ENCODE measurements at regions not wholly inside any gene's neighbourhood (a gene's known extent, or its start where the extent isn't known, plus 50 kb on each side); places are given as distances from the start of the nearest gene placed in this dataset.

- H3K36me3 ChIP-seq (ENCODE audit: control insufficient read depth, insufficient read depth, low read length), result no peaks in the 10 kb centered on the region
- H3K18ac ChIP-seq (ENCODE audit: low read length), result no peak overlapping the region
- no peaks in the 10 kb centered on the region for H3K27me3 ChIP-seq (ENCODE audit: insufficient read depth, low read length, poor library complexity)
- no peak overlapping the region for H4K8ac ChIP-seq (ENCODE audit: low read depth, low read length)
- no peak overlapping the region for H2AK5ac ChIP-seq (ENCODE audit: low read length)
- no peaks in the 10 kb centered on the region for H3K79me2 ChIP-seq (ENCODE audit: control insufficient read depth, insufficient read depth, low read length)
- no peaks in the 10 kb centered on the region for H3K79me1 ChIP-seq (ENCODE audit: low read length)
- no peak overlapping the region for H3K4ac ChIP-seq (ENCODE audit: low read depth, low read length)
- H2BK120ac ChIP-seq (ENCODE audit: low read depth, low read length), result no peak overlapping the region
- no peak overlapping the region for H3K4me2 ChIP-seq (ENCODE audit: low read length)
- H2BK15ac ChIP-seq (replicated peaks; ENCODE audit: low read depth), result no peak overlapping the region
- no peak overlapping the region for H3K27ac ChIP-seq (ENCODE audit: low read depth, low read length)
- H4K5ac ChIP-seq (ENCODE audit: low read length), result no peak overlapping the region
- no CpG with 5 or more reads among the region's 1 CpG for WGBS (ENCODE audit: extremely low coverage, insufficient coverage, low lambda C conversion rate)
- no peaks in the 10 kb centered on the region for H3K4me1 ChIP-seq (ENCODE audit: control insufficient read depth, low read depth, low read length)
- H3K56ac ChIP-seq (ENCODE audit: low read length), result no peak overlapping the region
- no peak for DNase-seq
- H3K23ac ChIP-seq (ENCODE audit: low read length), result no peak overlapping the region
- H3K9ac ChIP-seq (ENCODE audit: low read length), result no peak overlapping the region
- no peak overlapping the region for H3K4me3 ChIP-seq (ENCODE audit: low read length)
- no peak overlapping the region for H2BK5ac ChIP-seq (ENCODE audit: low read length)
These were observed 98.8 kb downstream of the BANF2 start for GRCh38 chr20:17798601-17799000.

GRCh38 chr20:17797579-17797978 lies 97.8 kb downstream of the BANF2 start:
- no peak overlapping the region for H3K9ac ChIP-seq (ENCODE audit: low read length)
- H2BK15ac ChIP-seq (replicated peaks; ENCODE audit: low read depth), result no peak overlapping the region
- no peaks in the 10 kb centered on the region for H3K4me1 ChIP-seq (ENCODE audit: control insufficient read depth, low read depth, low read length)
- H4K8ac ChIP-seq (ENCODE audit: low read depth, low read length), result no peak overlapping the region
- no peaks in the 10 kb centered on the region for H3K79me1 ChIP-seq (ENCODE audit: low read length)
- H2AK5ac ChIP-seq (ENCODE audit: low read length), result no peak overlapping the region
- no peak overlapping the region for H3K56ac ChIP-seq (ENCODE audit: low read length)
- no peak overlapping the region for H3K27ac ChIP-seq (ENCODE audit: low read depth, low read length)
- no peak overlapping the region for H3K4me3 ChIP-seq (ENCODE audit: low read length)
- no peak overlapping the region for H3K4me2 ChIP-seq (ENCODE audit: low read length)
- no peak for DNase-seq
- no peaks in the 10 kb centered on the region for H3K27me3 ChIP-seq (ENCODE audit: insufficient read depth, low read length, poor library complexity)
- no peaks in the 10 kb centered on the region for H3K36me3 ChIP-seq (ENCODE audit: control insufficient read depth, insufficient read depth, low read length)
- no peak overlapping the region for H4K5ac ChIP-seq (ENCODE audit: low read length)
- H3K4ac ChIP-seq (ENCODE audit: low read depth, low read length), result no peak overlapping the region
- H2BK120ac ChIP-seq (ENCODE audit: low read depth, low read length), result no peak overlapping the region
- H3K23ac ChIP-seq (ENCODE audit: low read length), result no peak overlapping the region
- no peaks in the 10 kb centered on the region for H3K79me2 ChIP-seq (ENCODE audit: control insufficient read depth, insufficient read depth, low read length)
- no peak overlapping the region for H3K18ac ChIP-seq (ENCODE audit: low read length)
- H2BK5ac ChIP-seq (ENCODE audit: low read length), result no peak overlapping the region
- WGBS (ENCODE audit: extremely low coverage, insufficient coverage, low lambda C conversion rate), result no CpG with 5 or more reads among the region's 4 CpGs

GRCh38 chr20:17797161-17797560 lies 97.4 kb downstream of the BANF2 start:
- H3K79me1 ChIP-seq (ENCODE audit: low read length), result no peaks in the 10 kb centered on the region
- H3K9ac ChIP-seq (ENCODE audit: low read length), result no peak overlapping the region
- no peak overlapping the region for H3K27ac ChIP-seq (ENCODE audit: low read depth, low read length)
- H3K56ac ChIP-seq (ENCODE audit: low read length), result no peak overlapping the region
- no CpG with 5 or more reads among the region's 3 CpGs for WGBS (ENCODE audit: extremely low coverage, insufficient coverage, low lambda C conversion rate)
- H3K79me2 ChIP-seq (ENCODE audit: control insufficient read depth, insufficient read depth, low read length), result no peaks in the 10 kb centered on the region
- H3K4me2 ChIP-seq (ENCODE audit: low read length), result no peak overlapping the region
- no peak overlapping the region for H3K23ac ChIP-seq (ENCODE audit: low read length)
- no peak overlapping the region for H2BK15ac ChIP-seq (replicated peaks; ENCODE audit: low read depth)
- H2BK120ac ChIP-seq (ENCODE audit: low read depth, low read length), result no peak overlapping the region
- no peak overlapping the region for H3K4me3 ChIP-seq (ENCODE audit: low read length)
- H4K8ac ChIP-seq (ENCODE audit: low read depth, low read length), result no peak overlapping the region
- DNase-seq, result no peak
- no peak overlapping the region for H3K4ac ChIP-seq (ENCODE audit: low read depth, low read length)
- no peak overlapping the region for H2AK5ac ChIP-seq (ENCODE audit: low read length)
- H3K18ac ChIP-seq (ENCODE audit: low read length), result no peak overlapping the region
- H2BK5ac ChIP-seq (ENCODE audit: low read length), result no peak overlapping the region
- no peaks in the 10 kb centered on the region for H3K36me3 ChIP-seq (ENCODE audit: control insufficient read depth, insufficient read depth, low read length)
- no peaks in the 10 kb centered on the region for H3K27me3 ChIP-seq (ENCODE audit: insufficient read depth, low read length, poor library complexity)
- H3K4me1 ChIP-seq (ENCODE audit: control insufficient read depth, low read depth, low read length), result no peaks in the 10 kb centered on the region
- no peak overlapping the region for H4K5ac ChIP-seq (ENCODE audit: low read length)

GRCh38 chr20:17796091-17796563 lies 96.4 kb downstream of the BANF2 start:
- H3K27me3 ChIP-seq (ENCODE audit: insufficient read depth, low read length, poor library complexity), result no peaks in the 10 kb centered on the region
- no peak overlapping the region for H3K23ac ChIP-seq (ENCODE audit: low read length)
- H3K56ac ChIP-seq (ENCODE audit: low read length), result no peak overlapping the region
- DNase-seq, result no peak
- no peak overlapping the region for H2BK5ac ChIP-seq (ENCODE audit: low read length)
- H4K5ac ChIP-seq (ENCODE audit: low read length), result no peak overlapping the region
- WGBS (ENCODE audit: extremely low coverage, insufficient coverage, low lambda C conversion rate), result no CpG with 5 or more reads among the region's 2 CpGs
- H2BK15ac ChIP-seq (replicated peaks; ENCODE audit: low read depth), result no peak overlapping the region
- no peaks in the 10 kb centered on the region for H3K4me1 ChIP-seq (ENCODE audit: control insufficient read depth, low read depth, low read length)
- H2AK5ac ChIP-seq (ENCODE audit: low read length), result no peak overlapping the region
- no peak overlapping the region for H3K27ac ChIP-seq (ENCODE audit: low read depth, low read length)
- H2BK120ac ChIP-seq (ENCODE audit: low read depth, low read length), result no peak overlapping the region
- H3K4ac ChIP-seq (ENCODE audit: low read depth, low read length), result no peak overlapping the region
- no peak overlapping the region for H4K8ac ChIP-seq (ENCODE audit: low read depth, low read length)
- no peak overlapping the region for H3K4me2 ChIP-seq (ENCODE audit: low read length)
- no peaks in the 10 kb centered on the region for H3K79me1 ChIP-seq (ENCODE audit: low read length)
- H3K9ac ChIP-seq (ENCODE audit: low read length), result no peak overlapping the region
- H3K4me3 ChIP-seq (ENCODE audit: low read length), result no peak overlapping the region
- H3K18ac ChIP-seq (ENCODE audit: low read length), result no peak overlapping the region
- H3K79me2 ChIP-seq (ENCODE audit: control insufficient read depth, insufficient read depth, low read length), result no peaks in the 10 kb centered on the region
- H3K36me3 ChIP-seq (ENCODE audit: control insufficient read depth, insufficient read depth, low read length), result no peaks in the 10 kb centered on the region

GRCh38 chr20:17795501-17796071 lies 95.8 kb downstream of the BANF2 start:
- Histone ChIP-seq H3K9ac (ENCODE audit: low read length) (no peak overlapping the region), H3K79me1 (ENCODE audit: low read length) (no peaks in the 10 kb centered on the region), H3K4ac (ENCODE audit: low read depth, low read length) (no peak overlapping the region), H3K4me3 (ENCODE audit: low read length) (no peak overlapping the region), H2BK5ac (ENCODE audit: low read length) (no peak overlapping the region), H3K36me3 (ENCODE audit: control insufficient read depth, insufficient read depth, low read length) (no peaks in the 10 kb centered on the region), H3K23ac (ENCODE audit: low read length) (no peak overlapping the region), H2AK5ac (ENCODE audit: low read length) (no peak overlapping the region), H2BK15ac (replicated peaks; ENCODE audit: low read depth) (no peak overlapping the region), H2BK120ac (ENCODE audit: low read depth, low read length) (no peak overlapping the region), H3K27ac (ENCODE audit: low read depth, low read length) (no peak overlapping the region), H4K8ac (ENCODE audit: low read depth, low read length) (no peak overlapping the region), H3K4me1 (ENCODE audit: control insufficient read depth, low read depth, low read length) (no peaks in the 10 kb centered on the region), H4K5ac (ENCODE audit: low read length) (no peak overlapping the region), H3K56ac (ENCODE audit: low read length) (no peak overlapping the region), H3K4me2 (ENCODE audit: low read length) (no peak overlapping the region), H3K27me3 (ENCODE audit: insufficient read depth, low read length, poor library complexity) (no peaks in the 10 kb centered on the region), H3K79me2 (ENCODE audit: control insufficient read depth, insufficient read depth, low read length) (no peaks in the 10 kb centered on the region), H3K18ac (ENCODE audit: low read length) (no peak overlapping the region)
- no CpG with 5 or more reads among the region's 5 CpGs for WGBS (ENCODE audit: extremely low coverage, insufficient coverage, low lambda C conversion rate)
- no peak for DNase-seq

- H3K4me3 ChIP-seq (ENCODE audit: low read length), result no peak overlapping the region
- H3K36me3 ChIP-seq (ENCODE audit: control insufficient read depth, insufficient read depth, low read length), result no peaks in the 10 kb centered on the region
- H3K79me2 ChIP-seq (ENCODE audit: control insufficient read depth, insufficient read depth, low read length), result no peaks in the 10 kb centered on the region
- H3K9ac ChIP-seq (ENCODE audit: low read length), result no peak overlapping the region
- no peak overlapping the region for H3K23ac ChIP-seq (ENCODE audit: low read length)
- no peak overlapping the region for H2BK5ac ChIP-seq (ENCODE audit: low read length)
- no peak overlapping the region for H3K18ac ChIP-seq (ENCODE audit: low read length)
- no peak overlapping the region for H3K27ac ChIP-seq (ENCODE audit: low read depth, low read length)
- H3K27me3 ChIP-seq (ENCODE audit: insufficient read depth, low read length, poor library complexity), result no peaks in the 10 kb centered on the region
- H2BK120ac ChIP-seq (ENCODE audit: low read depth, low read length), result no peak overlapping the region
- no peak overlapping the region for H4K5ac ChIP-seq (ENCODE audit: low read length)
- no peak overlapping the region for H2BK15ac ChIP-seq (replicated peaks; ENCODE audit: low read depth)
- H2AK5ac ChIP-seq (ENCODE audit: low read length), result no peak overlapping the region
- no peak overlapping the region for H4K8ac ChIP-seq (ENCODE audit: low read depth, low read length)
- no peak overlapping the region for H3K56ac ChIP-seq (ENCODE audit: low read length)
- no peak for DNase-seq
- H3K4me2 ChIP-seq (ENCODE audit: low read length), result no peak overlapping the region
- no peak overlapping the region for H3K4ac ChIP-seq (ENCODE audit: low read depth, low read length)
- H3K4me1 ChIP-seq (ENCODE audit: control insufficient read depth, low read depth, low read length), result no peaks in the 10 kb centered on the region
- H3K79me1 ChIP-seq (ENCODE audit: low read length), result no peaks in the 10 kb centered on the region
These were observed 95.2 kb downstream of the BANF2 start for GRCh38 chr20:17795003-17795402.

All from mesendoderm (in vitro differentiated cells).